Tibial artery (tissue), 4 donors: ENCODE measurements at regions not wholly inside any gene's neighbourhood (a gene's known extent, or its start where the extent isn't known, plus 50 kb on each side); places are given as distances from the start of the nearest gene placed in this dataset.
"Not testable (repeated sequence)": the region's sequence is repeated elsewhere in the genome, so short reads cannot be mapped to it uniquely, and the experiment has no call there.

Experiments
- DNase-seq, 2 donors: peaks; one replicate each; pipeline ENCODE4 v3.0.0-alpha.2; 2019
- H3K27ac ChIP-seq, 2 donors: fragments of 200-600 bp; sonication (generic) in 1 of 2; 1 replicate in 1 of 2; 2 replicates in 1 of 2; pipeline ENCODE4 v1.5.1; 2018 to 2019; ENCODE audit warnings: mild to moderate bottlenecking in 1 of 2
- H3K27me3 ChIP-seq, 2 donors: fragments of 200-600 bp; sonication (generic) in 1 of 2; one replicate each; pipeline versions ENCODE4 v1.5.1 to v1.6.0; 2016 to 2019
- H3K36me3 ChIP-seq, 3 donors: fragments of 200-600 bp; sonication (generic) in 2 of 3; one replicate each; pipeline ENCODE4 v1.5.1; 2016 to 2019; ENCODE audit warnings: mild to moderate bottlenecking in 2 of 3
- H3K4me1 ChIP-seq, 4 donors: fragments of 200-600 bp; sonication (generic) in 2 of 4; 1 replicate in 3 of 4; 2 replicates in 1 of 4; pipeline ENCODE4 v1.5.1; 2016 to 2019
- H3K4me3 ChIP-seq, 2 donors: fragments of 200-600 bp; sonication (generic) in 1 of 2; 1 replicate in 1 of 2; 2 replicates in 1 of 2; pipeline ENCODE4 v1.5.1; 2018 to 2019; ENCODE audit warnings: mild to moderate bottlenecking in 2 of 2
- H3K9me3 ChIP-seq, 3 donors: fragments of 200-600 bp; sonication (generic) in 1 of 3; one replicate each; pipeline ENCODE4 v1.5.1; 2016 to 2019
- CTCF ChIP-seq, 2 experiments: fragments of 200-600 bp in 1 of 2; fragments of 450-650 bp in 1 of 2; IDR thresholded peaks; one replicate each; pipeline ENCODE4 v1.5.1; 2017 to 2019; ENCODE audit warnings: antibody characterized with exemption in 2 of 2, mild to moderate bottlenecking in 1 of 2, moderate library complexity in 1 of 2
- intact Hi-C: fragments of 100-400 bp; cut with DNase I; formaldehyde crosslinking; loops from one replicate; pipeline ENCODE4 v1.15.0; 2023; ENCODE audit warnings: low total_unique reads

GRCh38 chr5:51242456-51242855 lies 140.8 kb upstream of the ISL1 start:
- Histone ChIP-seq H3K9me3 (no peaks in the 10 kb centered on the region), H3K36me3 (no peaks in the 10 kb centered on the region), H3K27ac (no peak overlapping the region), H3K4me3 (no peak overlapping the region), H3K27me3 (no peaks in the 10 kb centered on the region), H3K4me1 (no peaks in the 10 kb centered on the region)
- intact Hi-C loops: no loop called here
- no peak for DNase-seq
- TF ChIP-seq CTCF (IDR thresholded peaks at IDR 0.05): no peak

- H3K4me3 ChIP-seq, H3K9me3 ChIP-seq, H3K27me3 ChIP-seq, H3K27ac ChIP-seq, DNase-seq, intact Hi-C loops, H3K4me1 ChIP-seq, H3K36me3 ChIP-seq: not testable (repeated sequence)
Measured at GRCh38 chr5:51250957-51251356, 132.3 kb upstream of the ISL1 start.

- intact Hi-C loops: no loop called here
- H3K27me3 ChIP-seq: no peaks in the 10 kb centered on the region
- no peak for TF ChIP-seq CTCF (IDR thresholded peaks at IDR 0.05)
- no peaks in the 10 kb centered on the region for H3K4me1 ChIP-seq
- H3K36me3 ChIP-seq: no peaks in the 10 kb centered on the region
- H3K27ac ChIP-seq: no peak overlapping the region
- H3K9me3 ChIP-seq: no peaks in the 10 kb centered on the region
- DNase-seq: no peak
- H3K4me3 ChIP-seq: no peak overlapping the region
Measured at GRCh38 chr5:51271261-51271660, 112.0 kb upstream of the ISL1 start.

GRCh38 chr5:51273021-51273420 lies 110.2 kb upstream of the ISL1 start:
- intact Hi-C loops: no loop called here
- TF ChIP-seq CTCF (IDR thresholded peaks at IDR 0.05): no peak
- no peak for DNase-seq

GRCh38 chr5:51273871-51274270 lies 109.4 kb upstream of the ISL1 start:
- Histone ChIP-seq H3K27me3 (no peaks in the 10 kb centered on the region), H3K4me3 (no peak overlapping the region), H3K4me1 (no peaks in the 10 kb centered on the region), H3K9me3 (no peaks in the 10 kb centered on the region), H3K27ac (no peak overlapping the region), H3K36me3 (no peaks in the 10 kb centered on the region)
- no peak for TF ChIP-seq CTCF (IDR thresholded peaks at IDR 0.05)
- intact Hi-C loops: no loop called here
- no peak for DNase-seq

More at GRCh38 chr5:51273021-51273420, 110.2 kb upstream of the ISL1 start:
- Histone ChIP-seq H3K27me3 (no peaks in the 10 kb centered on the region), H3K9me3 (no peaks in the 10 kb centered on the region), H3K4me1 (no peaks in the 10 kb centered on the region), H3K27ac (no peak overlapping the region), H3K4me3 (no peak overlapping the region), H3K36me3 (no peaks in the 10 kb centered on the region)

GRCh38 chr5:51275428-51275827 lies 107.8 kb upstream of the ISL1 start:
- H3K4me1 ChIP-seq: no peaks in the 10 kb centered on the region
- H3K36me3 ChIP-seq: no peaks in the 10 kb centered on the region
- intact Hi-C loops: no loop called here
- no peaks in the 10 kb centered on the region for H3K27me3 ChIP-seq
- H3K4me3 ChIP-seq: no peak overlapping the region
- no peak overlapping the region for H3K27ac ChIP-seq
- no peak for DNase-seq
- no peaks in the 10 kb centered on the region for H3K9me3 ChIP-seq
- TF ChIP-seq CTCF (IDR thresholded peaks at IDR 0.05): no peak
